Neuronal stem cell (in vitro differentiated cells): ENCODE measurements at regions not wholly inside any gene's neighbourhood (a gene's known extent, or its start where the extent isn't known, plus 50 kb on each side); places are given as distances from the start of the nearest gene placed in this dataset.

Experiments used
- DNase-seq: peaks from one replicate; pipeline ENCODE4 v3.0.0-alpha.2; 2013; ENCODE audit warnings: low spot score
- H2AFZ ChIP-seq: one replicate; pipeline ENCODE4 v1.6.1; 2013; ENCODE audit warnings: mild to moderate bottlenecking, low read length, inconsistent platforms
- H2AK5ac ChIP-seq: 2 replicates; pipeline ENCODE4 v1.6.1; 2013; ENCODE audit warnings: low read depth, mild to moderate bottlenecking, inconsistent platforms, low read length, moderate library complexity, mixed read lengths
- H2BK120ac ChIP-seq: 2 replicates; pipeline ENCODE4 v1.6.1; 2013; ENCODE audit warnings: low read depth, mild to moderate bottlenecking, inconsistent platforms, low read length, moderate library complexity, mixed read lengths
- H2BK12ac ChIP-seq: one replicate; pipeline ENCODE4 v1.6.1; 2013; ENCODE audit warnings: low read length, inconsistent platforms
- H2BK15ac ChIP-seq: 2 replicates; pipeline ENCODE4 v1.6.1; 2013; ENCODE audit warnings: mild to moderate bottlenecking, low read length, inconsistent platforms, mixed read lengths
- H2BK5ac ChIP-seq: one replicate; pipeline ENCODE4 v1.6.1; 2013; ENCODE audit warnings: inconsistent platforms, mild to moderate bottlenecking, low read length, moderate library complexity
- H3K14ac ChIP-seq: one replicate; pipeline ENCODE4 v1.6.1; 2013; ENCODE audit warnings: low read length, inconsistent platforms
- H3K18ac ChIP-seq: 2 replicates; pipeline ENCODE4 v1.6.1; 2013; ENCODE audit warnings: low read length, inconsistent platforms
- H3K23ac ChIP-seq: 2 replicates; pipeline ENCODE4 v1.6.1; 2013; ENCODE audit warnings: low read depth, mild to moderate bottlenecking, mixed read lengths, low read length, inconsistent platforms; ENCODE audit not compliant: poor library complexity
- H3K27ac ChIP-seq: replicated peaks from 3 replicates; pipeline ENCODE4 v1.5.1; 2013; ENCODE audit warnings: low read length, inconsistent platforms
- H3K27me3 ChIP-seq, 3 experiments: 2 replicates each; pipeline ENCODE4 v1.6.1; 2013; ENCODE audit warnings: low read length in 3 of 3, mild to moderate bottlenecking in 2 of 3, inconsistent platforms in 1 of 3, low read depth in 1 of 3, mixed read lengths in 1 of 3, moderate library complexity in 1 of 3; ENCODE audit not compliant: control insufficient read depth in 3 of 3, insufficient read depth in 3 of 3
- H3K36me3 ChIP-seq, 2 donors: replicated peaks in 1 of 2; 2 replicates each; pipeline ENCODE4 v1.6.1; 2013; ENCODE audit warnings: low read length in 2 of 2; ENCODE audit not compliant: control insufficient read depth in 2 of 2, insufficient read depth in 2 of 2
- H3K4ac ChIP-seq: 2 replicates; pipeline ENCODE4 v1.6.1; 2013; ENCODE audit warnings: inconsistent platforms, mild to moderate bottlenecking, low read length, moderate library complexity
- H3K4me1 ChIP-seq, 2 donors: 1 replicate in 1 of 2; 2 replicates in 1 of 2; pipeline ENCODE4 v1.6.1; 2013; ENCODE audit warnings: low read length in 2 of 2, low read depth in 1 of 2; ENCODE audit not compliant: control insufficient read depth in 2 of 2, insufficient read depth in 1 of 2
- H3K4me2 ChIP-seq: one replicate; pipeline ENCODE4 v1.6.1; 2013; ENCODE audit warnings: mild to moderate bottlenecking, low read length, inconsistent platforms; ENCODE audit not compliant: insufficient read depth, poor library complexity, severe bottlenecking
- H3K4me3 ChIP-seq, 2 donors: 2 replicates each; pipeline ENCODE4 v1.5.1; 2013; ENCODE audit warnings: low read length in 2 of 2, mild to moderate bottlenecking in 2 of 2, inconsistent platforms in 1 of 2, moderate library complexity in 1 of 2
- H3K79me1 ChIP-seq: one replicate; pipeline ENCODE4 v1.6.1; 2013; ENCODE audit warnings: low read depth, mild to moderate bottlenecking, inconsistent platforms, low read length, moderate library complexity
- H3K9ac ChIP-seq: one replicate; pipeline ENCODE4 v1.6.1; 2013; ENCODE audit warnings: mild to moderate bottlenecking, low read depth, low read length, inconsistent platforms; ENCODE audit not compliant: poor library complexity
- H3K9me3 ChIP-seq, 2 donors: replicated peaks in 1 of 2; 2 replicates each; pipeline versions ENCODE3 to v1.6.1; 2013; ENCODE audit warnings: low read length in 2 of 2, mild to moderate bottlenecking in 2 of 2, inconsistent platforms in 1 of 2, low read depth in 1 of 2, mixed read lengths in 1 of 2, moderate library complexity in 1 of 2; ENCODE audit not compliant: control insufficient read depth in 2 of 2, insufficient read depth in 1 of 2
- H4K8ac ChIP-seq: one replicate; pipeline ENCODE4 v1.6.1; 2013; ENCODE audit warnings: low read depth, mild to moderate bottlenecking, inconsistent platforms, low read length, moderate library complexity
- H4K91ac ChIP-seq: one replicate; pipeline ENCODE4 v1.6.1; 2013; ENCODE audit warnings: low read length, low read depth, mild to moderate bottlenecking, inconsistent platforms; ENCODE audit not compliant: poor library complexity
- WGBS, 2 donors: extraction: QIAGEN DNeasy Blood & Tissue Kit; methylation state at CpG; one replicate each; pipeline ENCODE4 v1.1.7; 2013; ENCODE audit warnings: missing lambda C conversion rate in 2 of 2, mixed read lengths in 1 of 2; ENCODE audit not compliant: insufficient read length in 2 of 2, insufficient replicate concordance in 1 of 2; ENCODE audit errors: extremely low coverage in 2 of 2; 5-methylcytosine and 5-hydroxymethylcytosine counted together

- Histone ChIP-seq H3K27me3 (no peaks in the 10 kb centered on the region), H2BK12ac (no peak overlapping the region), H3K14ac (no peak overlapping the region), H4K8ac (no peak overlapping the region), H2BK120ac (no peak overlapping the region), H3K23ac (no peak overlapping the region), H4K91ac (no peak overlapping the region), H3K4me2 (no peak overlapping the region), H3K27ac (no peak overlapping the region), H2BK5ac (no peak overlapping the region), H3K4me1 (peaks cover 0 to 3% of the 10 kb centered on the region in 2 donors), H3K79me1 (no peaks in the 10 kb centered on the region), H2BK15ac (no peak overlapping the region), H3K36me3 (no peaks in the 10 kb centered on the region), H3K4me3 (no peak overlapping the region), H3K4ac (no peak overlapping the region), H3K9me3 (peaks cover 0 to 3% of the 10 kb centered on the region in 2 donors), H2AFZ (no peak overlapping the region), H3K18ac (no peak overlapping the region), H3K9ac (no peak overlapping the region), H2AK5ac (no peak overlapping the region)
- no CpG with 5 or more reads among the region's 3 CpGs for WGBS, 2 donors
- DNase-seq, result peak; percentile 35
Measured at GRCh38 chr20:52731093-52731492, 241.1 kb upstream of the TSHZ2 start.

- Histone ChIP-seq H2BK15ac (no peak overlapping the region), H4K8ac (no peak overlapping the region), H2AK5ac (peak overlapping the region; percentile 42), H3K27me3 (peaks cover 0 to 2% (median 0%) of the 10 kb centered on the region in 3 experiments), H3K9ac (no peak overlapping the region), H3K4me3 (peak overlapping the region in 1 of 2 donors; percentile 35), H2BK12ac (no peak overlapping the region), H3K14ac (no peak overlapping the region), H2BK5ac (no peak overlapping the region), H2AFZ (no peak overlapping the region), H2BK120ac (no peak overlapping the region), H3K9me3 (peaks cover 0 to 3% of the 10 kb centered on the region in 2 donors), H3K4ac (no peak overlapping the region), H3K23ac (no peak overlapping the region), H3K36me3 (no peaks in the 10 kb centered on the region), H4K91ac (no peak overlapping the region), H3K18ac (peak overlapping the region; percentile 67), H3K27ac (no peak overlapping the region), H3K4me1 (peaks cover 0 to 3% of the 10 kb centered on the region in 2 donors), H3K4me2 (no peak overlapping the region), H3K79me1 (no peaks in the 10 kb centered on the region)
- WGBS, 2 donors, result no CpG with 5 or more reads among the region's 24 CpGs
- DNase-seq, result no peak
Measured at GRCh38 chr20:52727740-52728456, 244.3 kb upstream of the TSHZ2 start.

- H4K91ac ChIP-seq, result no peak overlapping the region
- no peaks in the 10 kb centered on the region for H3K4me1 ChIP-seq
- peaks cover 0 to 2% (median 0%) of the 10 kb centered on the region in 3 experiments for H3K27me3 ChIP-seq
- H3K79me1 ChIP-seq, result no peaks in the 10 kb centered on the region
- H2BK15ac ChIP-seq, result no peak overlapping the region
- no peak overlapping the region for H2BK5ac ChIP-seq
- no peak overlapping the region for H3K14ac ChIP-seq
- no peak overlapping the region for H2BK12ac ChIP-seq
- no peaks in the 10 kb centered on the region for H3K36me3 ChIP-seq
- no peak overlapping the region for H2BK120ac ChIP-seq
- H3K9ac ChIP-seq, result no peak overlapping the region
- H2AK5ac ChIP-seq, result no peak overlapping the region
- no peak overlapping the region for H3K4me3 ChIP-seq
- no CpG with 5 or more reads among the region's 8 CpGs for whole genome bisulfite sequencing, 2 donors
- H2AFZ ChIP-seq, result no peak overlapping the region
- H3K18ac ChIP-seq, result no peak overlapping the region
- no peak overlapping the region for H3K4me2 ChIP-seq
- H3K4ac ChIP-seq, result no peak overlapping the region
- H3K27ac ChIP-seq, result no peak overlapping the region
- H3K23ac ChIP-seq, result no peak overlapping the region
- no peak overlapping the region for H4K8ac ChIP-seq
- no peak for DNase-seq
- no peaks in the 10 kb centered on the region for H3K9me3 ChIP-seq
Measured at GRCh38 chr20:52724541-52724940, 247.6 kb upstream of the TSHZ2 start.

GRCh38 chr20:52722926-52723688, 249.1 kb upstream of the TSHZ2 start:
- no peaks in the 10 kb centered on the region for H3K36me3 ChIP-seq
- H3K23ac ChIP-seq, result no peak overlapping the region
- no peak overlapping the region for H3K27ac ChIP-seq
- H2BK15ac ChIP-seq, result no peak overlapping the region
- H3K4ac ChIP-seq, result no peak overlapping the region
- H3K4me2 ChIP-seq, result no peak overlapping the region
- H2BK120ac ChIP-seq, result no peak overlapping the region
- H3K18ac ChIP-seq, result no peak overlapping the region
- H3K27me3 ChIP-seq, result peaks cover 0 to 2% (median 0%) of the 10 kb centered on the region in 3 experiments
- H3K14ac ChIP-seq, result no peak overlapping the region
- no peak overlapping the region for H3K9ac ChIP-seq
- DNase-seq, result no peak
- H2AK5ac ChIP-seq, result no peak overlapping the region
- H2BK5ac ChIP-seq, result no peak overlapping the region
- WGBS, 2 donors, result no CpG with 5 or more reads among the region's 4 CpGs
- no peak overlapping the region for H2BK12ac ChIP-seq
- H3K9me3 ChIP-seq, result no peaks in the 10 kb centered on the region
- no peak overlapping the region for H3K4me3 ChIP-seq
- H2AFZ ChIP-seq, result no peak overlapping the region
- H4K91ac ChIP-seq, result no peak overlapping the region
- no peaks in the 10 kb centered on the region for H3K4me1 ChIP-seq
- H3K79me1 ChIP-seq, result no peaks in the 10 kb centered on the region
- H4K8ac ChIP-seq, result no peak overlapping the region
